ENCODE measurements at regions not wholly inside any gene's neighbourhood (a gene's known extent, or its start where the extent isn't known, plus 50 kb on each side); places are given as distances from the start of the nearest gene placed in this dataset.
"Not testable (repeated sequence)": the region's sequence is repeated elsewhere in the genome, so short reads cannot be mapped to it uniquely, and the experiment has no call there.

- no peaks in the 10 kb centered on the region for H3K79me2 ChIP-seq (ENCODE audit: low read length)
- BruUV-seq (replicated peaks) = no TSS peak
- no peaks in the 10 kb centered on the region for H3K4me1 ChIP-seq (ENCODE audit: insufficient read depth, low read length)
- ChIA-PET POLR2A (ENCODE audit: unreplicated experiment) (no interaction called here), CTCF (interaction anchor here (0.6 kb wide), 1 partner anchor 10 kb away, joined by 3 read pairs; no protein-coding TSS in a partner anchor)
- H3K9me3 ChIP-seq (ENCODE audit: low read length) = no peaks in the 10 kb centered on the region
- H4K20me1 ChIP-seq (ENCODE audit: low read length) = no peaks in the 10 kb centered on the region
- ATAC-seq (no peak), DNase-seq (no peak)
- intact Hi-C loops (cut with micrococcal nuclease) = no loop called here
- H3K27ac ChIP-seq (ENCODE audit: low read length) = no peak overlapping the region
- no peak overlapping the region for H2AFZ ChIP-seq (ENCODE audit: low read length)
- H3K9ac ChIP-seq (ENCODE audit: low read length) = no peak overlapping the region
- H3K36me3 ChIP-seq (ENCODE audit: low read depth, low read length) = no peaks in the 10 kb centered on the region
- H3K9me2 ChIP-seq (replicated peaks; ENCODE audit: low read length) = no peaks in the 10 kb centered on the region
- TF ChIP-seq CTCF (conservative IDR thresholded peaks at IDR 0.05; ENCODE audit: low read depth, low read length) (no peak), EZH2 (IDR thresholded peaks at IDR 0.05; ENCODE audit: low read length, unreplicated experiment) (no peak), EZH2phosphoT487 (IDR thresholded peaks at IDR 0.05; ENCODE audit: borderline replicate concordance, low read length) (no peak)
- no peaks in the 10 kb centered on the region for H3K27me3 ChIP-seq (ENCODE audit: low read length)
- no peak overlapping the region for H3K4me2 ChIP-seq (ENCODE audit: low read length)
- H3F3A ChIP-seq (ENCODE audit: low read length, unreplicated experiment) = no peaks in the 10 kb centered on the region
- H3K4me3 ChIP-seq (ENCODE audit: low read length) = no peak overlapping the region
Observed at GRCh38 chr11:90585491-90585890, 362.6 kb upstream of the CHORDC1 start.

GRCh38 chr11:90582999-90583398 lies 360.1 kb upstream of the CHORDC1 start:
- H4K20me1 ChIP-seq (ENCODE audit: low read length); H3K4me1 ChIP-seq (ENCODE audit: insufficient read depth, low read length); BruUV-seq (replicated peaks); H3K9ac ChIP-seq (ENCODE audit: low read length); intact Hi-C loops (cut with micrococcal nuclease); H3K4me2 ChIP-seq (ENCODE audit: low read length); H3K4me3 ChIP-seq (ENCODE audit: low read length); H3K36me3 ChIP-seq (ENCODE audit: low read depth, low read length); ATAC-seq; POLR2A ChIA-PET (ENCODE audit: unreplicated experiment); H3K27me3 ChIP-seq (ENCODE audit: low read length); H3K9me2 ChIP-seq (replicated peaks; ENCODE audit: low read length); H3K9me3 ChIP-seq (ENCODE audit: low read length); H2AFZ ChIP-seq (ENCODE audit: low read length); CTCF ChIA-PET; H3F3A ChIP-seq (ENCODE audit: low read length, unreplicated experiment); H3K27ac ChIP-seq (ENCODE audit: low read length); H3K79me2 ChIP-seq (ENCODE audit: low read length); DNase-seq: not testable (repeated sequence)

- ATAC-seq (no peak), DNase-seq (no peak)
- no peak overlapping the region for H3K4me2 ChIP-seq (ENCODE audit: low read length)
- no peak overlapping the region for H3K9ac ChIP-seq (ENCODE audit: low read length)
- CTCF ChIA-PET = no interaction called here
- no peaks in the 10 kb centered on the region for H4K20me1 ChIP-seq (ENCODE audit: low read length)
- no peak overlapping the region for H3K4me3 ChIP-seq (ENCODE audit: low read length)
- no TSS peak for BruUV-seq (replicated peaks)
- peaks cover 4% of the 10 kb centered on the region for H3K9me3 ChIP-seq (ENCODE audit: low read length)
- H3K27ac ChIP-seq (ENCODE audit: low read length) = no peak overlapping the region
- H3F3A ChIP-seq (ENCODE audit: low read length, unreplicated experiment) = no peaks in the 10 kb centered on the region
- no peak overlapping the region for H2AFZ ChIP-seq (ENCODE audit: low read length)
- H3K9me2 ChIP-seq (replicated peaks; ENCODE audit: low read length) = no peaks in the 10 kb centered on the region
- no peaks in the 10 kb centered on the region for H3K27me3 ChIP-seq (ENCODE audit: low read length)
- H3K79me2 ChIP-seq (ENCODE audit: low read length) = no peaks in the 10 kb centered on the region
- no peaks in the 10 kb centered on the region for H3K4me1 ChIP-seq (ENCODE audit: insufficient read depth, low read length)
- TF ChIP-seq EZH2phosphoT487 (IDR thresholded peaks at IDR 0.05; ENCODE audit: borderline replicate concordance, low read length) (no peak), EZH2 (IDR thresholded peaks at IDR 0.05; ENCODE audit: low read length, unreplicated experiment) (no peak), CTCF (conservative IDR thresholded peaks at IDR 0.05; ENCODE audit: low read depth, low read length) (no peak)
- POLR2A ChIA-PET (ENCODE audit: unreplicated experiment) = no interaction called here
- no peaks in the 10 kb centered on the region for H3K36me3 ChIP-seq (ENCODE audit: low read depth, low read length)
- intact Hi-C loops (cut with micrococcal nuclease) = no loop called here
Observed at GRCh38 chr11:90564531-90564930, 341.7 kb upstream of the CHORDC1 start.
